ENCODE measurements at regions not wholly inside any gene's neighbourhood (a gene's known extent, or its start where the extent isn't known, plus 50 kb on each side); places are given as distances from the start of the nearest gene placed in this dataset.

- TF ChIP-seq CTCF (IDR thresholded peaks at IDR 0.05; ENCODE audit: insufficient read depth, low read length, missing control alignments): no peak
- H3K4me3 ChIP-seq (ENCODE audit: low read depth, low read length): no peak overlapping the region
- no peak for DNase-seq (ENCODE audit: low read depth, low spot score)
- ChIA-PET CTCF (no interaction called here), POLR2A (no interaction called here)
Observed at GRCh38 chr11:13876423-13876822, 86.1 kb upstream of the SPON1 start.

- no peak overlapping the region for H3K4me3 ChIP-seq (ENCODE audit: low read depth, low read length)
- no peak for DNase-seq (ENCODE audit: low read depth, low spot score)
- CTCF ChIA-PET: no interaction called here
- POLR2A ChIA-PET: no interaction called here
- no peak for TF ChIP-seq CTCF (IDR thresholded peaks at IDR 0.05; ENCODE audit: insufficient read depth, low read length, missing control alignments)
Observed at GRCh38 chr11:13878077-13878476, 84.4 kb upstream of the SPON1 start.

GRCh38 chr11:13880634-13881033 lies 81.9 kb upstream of the SPON1 start:
- CTCF ChIA-PET: no interaction called here
- no peak for DNase-seq (ENCODE audit: low read depth, low spot score)
- POLR2A ChIA-PET: no interaction called here
- no peak overlapping the region for H3K4me3 ChIP-seq (ENCODE audit: low read depth, low read length)
- TF ChIP-seq CTCF (IDR thresholded peaks at IDR 0.05; ENCODE audit: insufficient read depth, low read length, missing control alignments): no peak

GRCh38 chr11:13881226-13881905 lies 81.2 kb upstream of the SPON1 start:
- no peak overlapping the region for H3K4me3 ChIP-seq (ENCODE audit: low read depth, low read length)
- POLR2A ChIA-PET: no interaction called here
- TF ChIP-seq CTCF (IDR thresholded peaks at IDR 0.05; ENCODE audit: insufficient read depth, low read length, missing control alignments): no peak
- no peak for DNase-seq (ENCODE audit: low read depth, low spot score)
- CTCF ChIA-PET: no interaction called here

GRCh38 chr11:13883042-13883441 lies 79.5 kb upstream of the SPON1 start:
- CTCF ChIA-PET: no interaction called here
- DNase-seq (ENCODE audit: low read depth, low spot score): no peak

GRCh38 chr11:13883589-13883988 lies 78.9 kb upstream of the SPON1 start:
- CTCF ChIA-PET: no interaction called here
- DNase-seq (ENCODE audit: low read depth, low spot score): no peak
- H3K4me3 ChIP-seq (ENCODE audit: low read depth, low read length): no peak overlapping the region
- POLR2A ChIA-PET: no interaction called here
- TF ChIP-seq CTCF (IDR thresholded peaks at IDR 0.05; ENCODE audit: insufficient read depth, low read length, missing control alignments): no peak

More at GRCh38 chr11:13883042-13883441, 79.5 kb upstream of the SPON1 start:
- no peak overlapping the region for H3K4me3 ChIP-seq (ENCODE audit: low read depth, low read length)
- POLR2A ChIA-PET: no interaction called here
- TF ChIP-seq CTCF (IDR thresholded peaks at IDR 0.05; ENCODE audit: insufficient read depth, low read length, missing control alignments): no peak

All from AG04449 (cell line).